DOHH2 (cell line): ENCODE measurements at regions not wholly inside any gene's neighbourhood (a gene's known extent, or its start where the extent isn't known, plus 50 kb on each side); places are given as distances from the start of the nearest gene placed in this dataset.

Source experiments
- H3F3A ChIP-seq: fragments of 200-600 bp; sonication (generic), shearing (Covaris generic); 2 replicates; pipeline ENCODE4 v1.6.0; 2016; ENCODE audit warnings: antibody characterized with exemption, mild to moderate bottlenecking; ENCODE audit not compliant: control insufficient read depth, insufficient read depth
- H3K27ac ChIP-seq: fragments of 200-600 bp; sonication (generic); 2 replicates; pipeline ENCODE4 v1.5.1; 2014; ENCODE audit warnings: low read depth, mild to moderate bottlenecking, low read length, moderate library complexity
- H3K27me3 ChIP-seq: fragments of 200-600 bp; sonication (generic); 2 replicates; pipeline ENCODE4 v1.6.1; 2014; ENCODE audit warnings: mild to moderate bottlenecking, low read length, mixed read lengths; ENCODE audit not compliant: control insufficient read depth
- H3K36me3 ChIP-seq: fragments of 200-600 bp; sonication (generic); 2 replicates; pipeline ENCODE4 v1.6.1; 2014; ENCODE audit warnings: mild to moderate bottlenecking, low read length, moderate library complexity, mixed read lengths; ENCODE audit not compliant: control insufficient read depth
- H3K4me1 ChIP-seq: fragments of 200-600 bp; sonication (generic); 2 replicates; pipeline ENCODE4 v1.6.1; 2014; ENCODE audit warnings: mild to moderate bottlenecking, low read length, mixed read lengths; ENCODE audit not compliant: control insufficient read depth
- H3K4me2 ChIP-seq: fragments of 200-600 bp; sonication (generic); 2 replicates; pipeline ENCODE4 v1.6.0; 2014; ENCODE audit warnings: mild to moderate bottlenecking, low read length, moderate library complexity
- H3K4me3 ChIP-seq: fragments of 200-600 bp; sonication (generic); 2 replicates; pipeline ENCODE4 v1.5.1; 2014; ENCODE audit warnings: mild to moderate bottlenecking, low read length, mixed read lengths
- H3K79me2 ChIP-seq: fragments of 200-600 bp; sonication (generic); 2 replicates; pipeline ENCODE4 v1.6.1; 2014; ENCODE audit warnings: mild to moderate bottlenecking, low read length, mixed read lengths; ENCODE audit not compliant: control insufficient read depth
- H3K9me2 ChIP-seq: fragments of 200-600 bp; sonication (generic); replicated peaks from 2 replicates; pipeline ENCODE4 v1.6.1; 2014; ENCODE audit warnings: mild to moderate bottlenecking, low read length, mixed read lengths; ENCODE audit not compliant: control insufficient read depth
- H3K9me3 ChIP-seq: fragments of 200-600 bp; sonication (generic); 2 replicates; pipeline ENCODE4 v1.6.1; 2014; ENCODE audit warnings: antibody characterized with exemption, low read length, mixed read lengths; ENCODE audit not compliant: control insufficient read depth, insufficient read depth
- H4K20me1 ChIP-seq: fragments of 200-600 bp; sonication (generic); 2 replicates; pipeline ENCODE4 v1.6.0; 2014; ENCODE audit warnings: low read depth, mild to moderate bottlenecking, antibody characterized with exemption, low read length, moderate library complexity; ENCODE audit not compliant: control insufficient read depth, insufficient read depth
- EZH2phosphoT487 ChIP-seq: fragments of 200-600 bp; sonication (generic); IDR thresholded peaks from 2 replicates; pipeline ENCODE4 v1.6.1; 2017; ENCODE audit warnings: borderline replicate concordance, mild to moderate bottlenecking, antibody characterized with exemption, low read length, moderate library complexity, mixed read lengths
- TF ChIP-seq, protein P1 (sequence below): fragments of 200-600 bp; sonication (generic); IDR thresholded peaks from one replicate; pipeline ENCODE4 v1.5.1; 2014; ENCODE audit warnings: antibody characterized with exemption, mild to moderate bottlenecking, low read depth, low read length; ENCODE audit not compliant: poor library complexity, severe bottlenecking

DNA sequence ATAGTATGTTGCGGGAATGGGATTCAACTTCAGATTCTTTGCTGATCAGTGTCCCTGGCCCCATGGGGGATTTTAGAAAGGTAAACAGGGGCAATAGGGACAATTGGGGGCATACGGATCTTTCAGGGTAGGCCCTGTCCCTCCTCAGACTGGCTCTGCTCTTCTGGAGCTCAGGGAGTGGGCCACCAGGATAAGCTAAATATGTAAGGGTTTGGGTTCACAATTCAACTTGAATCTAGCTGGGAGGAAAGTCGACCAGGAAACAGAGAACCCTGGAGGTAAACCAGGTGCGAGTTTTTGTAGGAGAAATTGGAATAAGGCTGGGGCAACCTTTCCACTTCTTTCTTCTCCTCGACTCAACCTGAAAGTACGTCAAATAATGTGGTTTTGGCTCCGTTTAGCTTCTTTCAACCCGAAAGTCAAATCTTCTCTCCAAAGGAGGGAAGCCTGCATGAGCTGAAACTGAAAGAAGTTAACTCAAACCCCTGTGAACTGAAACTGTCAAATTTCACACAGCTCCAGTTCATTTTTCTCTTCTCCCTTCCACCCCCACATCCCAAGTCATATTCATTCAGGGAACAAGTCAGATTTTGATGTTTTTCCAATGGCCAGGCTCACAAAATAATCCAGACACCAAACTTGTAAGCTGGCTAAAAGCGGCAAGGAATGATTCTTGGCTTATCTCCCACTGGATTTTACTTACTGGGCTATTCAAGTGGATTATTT, 278.2 kb downstream of the CLIC5 start:
- TF ChIP-seq, protein P1, sequence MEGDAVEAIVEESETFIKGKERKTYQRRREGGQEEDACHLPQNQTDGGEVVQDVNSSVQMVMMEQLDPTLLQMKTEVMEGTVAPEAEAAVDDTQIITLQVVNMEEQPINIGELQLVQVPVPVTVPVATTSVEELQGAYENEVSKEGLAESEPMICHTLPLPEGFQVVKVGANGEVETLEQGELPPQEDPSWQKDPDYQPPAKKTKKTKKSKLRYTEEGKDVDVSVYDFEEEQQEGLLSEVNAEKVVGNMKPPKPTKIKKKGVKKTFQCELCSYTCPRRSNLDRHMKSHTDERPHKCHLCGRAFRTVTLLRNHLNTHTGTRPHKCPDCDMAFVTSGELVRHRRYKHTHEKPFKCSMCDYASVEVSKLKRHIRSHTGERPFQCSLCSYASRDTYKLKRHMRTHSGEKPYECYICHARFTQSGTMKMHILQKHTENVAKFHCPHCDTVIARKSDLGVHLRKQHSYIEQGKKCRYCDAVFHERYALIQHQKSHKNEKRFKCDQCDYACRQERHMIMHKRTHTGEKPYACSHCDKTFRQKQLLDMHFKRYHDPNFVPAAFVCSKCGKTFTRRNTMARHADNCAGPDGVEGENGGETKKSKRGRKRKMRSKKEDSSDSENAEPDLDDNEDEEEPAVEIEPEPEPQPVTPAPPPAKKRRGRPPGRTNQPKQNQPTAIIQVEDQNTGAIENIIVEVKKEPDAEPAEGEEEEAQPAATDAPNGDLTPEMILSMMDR = no peak
- TF ChIP-seq EZH2phosphoT487 = no peak
- H3K4me2 ChIP-seq = no peak overlapping the region

DNA sequence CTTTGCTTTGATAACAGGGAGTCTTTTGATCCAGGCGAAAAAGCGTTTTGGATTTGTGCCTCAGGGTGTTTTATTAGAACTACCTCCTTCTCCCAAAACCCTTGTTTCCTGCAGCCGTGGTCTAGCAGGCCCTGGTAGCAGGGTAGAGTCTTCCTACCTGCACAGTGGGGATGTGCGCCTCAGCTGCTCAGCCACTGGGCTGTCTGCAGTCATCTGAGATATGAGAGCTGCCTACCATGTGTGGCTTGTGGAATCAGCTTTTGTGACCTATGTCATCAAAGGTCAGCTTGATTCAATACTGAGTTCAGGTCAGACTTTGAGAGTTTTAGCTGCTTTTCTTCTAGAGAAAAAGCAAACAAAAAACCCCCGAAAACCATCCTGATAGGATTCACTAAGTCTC, 279.5 kb downstream of the CLIC5 start:
- TF ChIP-seq, protein P1 = no peak
- no peak for TF ChIP-seq EZH2phosphoT487
- Histone ChIP-seq H3K4me1 (no peaks in the 10 kb centered on the region), H3F3A (no peaks in the 10 kb centered on the region), H4K20me1 (no peaks in the 10 kb centered on the region), H3K9me3 (no peaks in the 10 kb centered on the region), H3K9me2 (no peaks in the 10 kb centered on the region), H3K27me3 (peaks cover 14% of the 10 kb centered on the region), H3K4me2 (no peak overlapping the region), H3K36me3 (no peaks in the 10 kb centered on the region), H3K79me2 (no peaks in the 10 kb centered on the region), H3K27ac (no peak overlapping the region), H3K4me3 (no peak overlapping the region)

More for the DNA sequence above, 278.2 kb downstream of the CLIC5 start:
- Histone ChIP-seq H4K20me1 (no peaks in the 10 kb centered on the region), H3K4me3 (no peak overlapping the region), H3K9me2 (no peaks in the 10 kb centered on the region), H3F3A (no peaks in the 10 kb centered on the region), H3K4me1 (peaks cover 7% of the 10 kb centered on the region; the same call in 1 of the 2 replicates), H3K27me3 (peaks cover 14% of the 10 kb centered on the region), H3K36me3 (no peaks in the 10 kb centered on the region), H3K27ac (no peak overlapping the region), H3K9me3 (no peaks in the 10 kb centered on the region), H3K79me2 (no peaks in the 10 kb centered on the region)

GRCh38 chr6:45732731-45733130, 282.9 kb downstream of the CLIC5 start:
- Histone ChIP-seq H4K20me1 (no peaks in the 10 kb centered on the region), H3F3A (no peaks in the 10 kb centered on the region), H3K79me2 (no peaks in the 10 kb centered on the region), H3K9me3 (no peaks in the 10 kb centered on the region), H3K36me3 (no peaks in the 10 kb centered on the region), H3K27me3 (peaks cover 10% of the 10 kb centered on the region), H3K4me1 (no peaks in the 10 kb centered on the region), H3K4me3 (no peak overlapping the region), H3K9me2 (no peaks in the 10 kb centered on the region), H3K27ac (no peak overlapping the region), H3K4me2 (no peak overlapping the region)
- TF ChIP-seq, protein P1 = no peak
- TF ChIP-seq EZH2phosphoT487 = no peak
